ENCODE measurements at regions not wholly inside any gene's neighbourhood (a gene's known extent, or its start where the extent isn't known, plus 50 kb on each side); places are given as distances from the start of the nearest gene placed in this dataset.

DNA sequence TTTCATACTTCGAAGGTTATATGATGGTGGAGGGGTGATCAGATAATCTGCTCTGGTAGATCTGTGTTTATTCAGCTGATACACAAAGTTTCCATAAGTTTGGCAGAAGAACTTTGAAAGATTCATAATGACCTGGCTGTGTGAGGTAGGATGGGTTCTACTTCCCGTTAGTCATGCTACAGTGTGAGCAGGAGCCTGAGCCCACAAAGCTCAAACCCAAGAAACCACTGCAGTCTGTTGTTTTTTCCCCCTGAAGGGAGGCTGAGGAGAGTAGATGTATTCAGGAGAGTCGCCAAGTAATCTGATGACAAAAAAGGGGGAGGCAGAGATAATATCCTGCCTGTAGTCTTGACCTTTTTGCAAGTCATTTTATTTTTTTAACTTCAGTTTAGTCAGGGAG lies 52.8 kb upstream of the PPP3CA start:
- TF ChIP-seq EZH2 (IDR thresholded peaks at IDR 0.05; ENCODE audit: low read length, unreplicated experiment) (no peak), CTCF (conservative IDR thresholded peaks at IDR 0.05; ENCODE audit: low read depth, low read length) (no peak), EZH2phosphoT487 (IDR thresholded peaks at IDR 0.05; ENCODE audit: borderline replicate concordance, low read length) (no peak)

All from PC-3 (cell line).